OCI-LY3 (cell line): ENCODE measurements at regions not wholly inside any gene's neighbourhood (a gene's known extent, or its start where the extent isn't known, plus 50 kb on each side); places are given as distances from the start of the nearest gene placed in this dataset.

ENCODE experiments used
- H2AFZ ChIP-seq: fragments of 200-600, 300-600 bp; shearing (Covaris generic); 2 replicates; pipeline ENCODE4 v1.6.0; 2014; ENCODE audit warnings: antibody characterized with exemption, low read depth, low read length
- H3K27ac ChIP-seq: fragments of 200-600, 300-600 bp; sonication (generic); 2 replicates; pipeline ENCODE4 v1.5.1; 2014; ENCODE audit warnings: mild to moderate bottlenecking, low read length, moderate library complexity, mixed read lengths
- H3K27me3 ChIP-seq: fragments of 200-600, 300-600 bp; sonication (generic); 2 replicates; pipeline ENCODE4 v1.6.1; 2014; ENCODE audit warnings: low read depth, low read length, mixed read lengths
- H3K36me3 ChIP-seq: fragments of 200-600, 300-600 bp; sonication (generic); replicated peaks from 2 replicates; pipeline ENCODE3; 2014; ENCODE audit warnings: low read depth, low read length, mixed read lengths
- H3K4me1 ChIP-seq: fragments of 300-600, 200-600 bp; sonication (generic); 2 replicates; pipeline ENCODE4 v1.6.1; 2014; ENCODE audit warnings: low read length, mixed read lengths
- H3K4me2 ChIP-seq: fragments of 200-600, 300-600 bp; sonication (generic); 2 replicates; pipeline ENCODE4 v1.6.1; 2014; ENCODE audit warnings: low read length, mixed read lengths
- H3K4me3 ChIP-seq: fragments of 300-600, 200-600 bp; sonication (generic); 2 replicates; pipeline ENCODE4 v1.5.1; 2014; ENCODE audit warnings: antibody characterized with exemption, mild to moderate bottlenecking, low read length, moderate library complexity
- H3K79me2 ChIP-seq: fragments of 300-600, 200-600 bp; shearing (Covaris generic); 2 replicates; pipeline ENCODE4 v1.6.1; 2014; ENCODE audit warnings: mild to moderate bottlenecking, low read length, mixed read lengths
- H3K9ac ChIP-seq: fragments of 300-600, 200-600 bp; shearing (Covaris generic); 2 replicates; pipeline ENCODE4 v1.6.0; 2014; ENCODE audit warnings: mild to moderate bottlenecking, low read length, moderate library complexity
- H3K9me3 ChIP-seq: fragments of 200-600, 300-600 bp; shearing (Covaris generic); 2 replicates; pipeline ENCODE4 v1.6.1; 2014; ENCODE audit warnings: low read length, mixed read lengths; ENCODE audit not compliant: insufficient read depth
- H4K20me1 ChIP-seq: fragments of 200-600, 300-600 bp; sonication (generic); 2 replicates; pipeline ENCODE4 v1.6.1; 2016; ENCODE audit warnings: low read length, mixed read lengths; ENCODE audit not compliant: insufficient read depth
- CTCF ChIP-seq: fragments of 200-600, 300-600 bp; sonication (generic); IDR thresholded peaks from 2 replicates; pipeline ENCODE4 v1.5.1; 2014; ENCODE audit warnings: antibody characterized with exemption, low read length, low read depth
- EZH2phosphoT487 ChIP-seq: fragments of 200-600 bp; shearing (Covaris generic); IDR thresholded peaks from 2 replicates; pipeline ENCODE4 v1.6.1; 2018; ENCODE audit warnings: antibody characterized with exemption, mixed run types, low read depth

- H3K4me1 ChIP-seq = no peaks in the 10 kb centered on the region
- H2AFZ ChIP-seq = no peak overlapping the region
- H3K36me3 ChIP-seq = no peaks in the 10 kb centered on the region
- no peaks in the 10 kb centered on the region for H3K27me3 ChIP-seq
- H3K4me2 ChIP-seq = no peak overlapping the region
- no peaks in the 10 kb centered on the region for H3K9me3 ChIP-seq
- H3K9ac ChIP-seq = no peak overlapping the region
- no peaks in the 10 kb centered on the region for H3K79me2 ChIP-seq
- H4K20me1 ChIP-seq = no peaks in the 10 kb centered on the region
- H3K27ac ChIP-seq = no peak overlapping the region
- TF ChIP-seq CTCF (no peak), EZH2phosphoT487 (no peak)
- no peak overlapping the region for H3K4me3 ChIP-seq
Observed at GRCh38 chr21:19853709-19854575, 1144.3 kb upstream of the NCAM2 start.

DNA sequence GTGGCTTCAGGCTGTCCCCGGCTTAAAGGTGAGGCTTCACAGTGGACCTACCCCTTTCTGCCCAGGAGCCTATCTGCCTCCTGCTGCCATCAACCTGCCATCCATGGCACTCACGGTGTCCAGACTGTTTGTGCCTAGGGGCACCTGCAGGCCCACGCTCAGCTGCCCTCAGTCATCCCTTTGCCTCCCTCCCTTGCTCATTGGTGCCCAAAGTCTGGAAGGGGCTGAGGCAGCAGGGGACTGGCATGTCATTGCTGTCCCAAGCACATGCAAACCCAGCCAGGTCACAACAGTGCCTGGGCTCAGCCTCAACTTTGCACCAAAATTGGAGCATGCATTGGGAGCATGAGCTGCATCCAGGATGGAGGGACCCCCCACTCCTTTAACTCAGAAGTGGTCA is 1142.7 kb upstream of the NCAM2 start:
- Histone ChIP-seq H2AFZ (no peak overlapping the region), H3K4me3 (no peak overlapping the region), H3K9ac (no peak overlapping the region), H3K27me3 (no peaks in the 10 kb centered on the region), H3K36me3 (no peaks in the 10 kb centered on the region), H3K79me2 (no peaks in the 10 kb centered on the region), H3K4me2 (no peak overlapping the region), H3K27ac (no peak overlapping the region), H4K20me1 (no peaks in the 10 kb centered on the region), H3K4me1 (no peaks in the 10 kb centered on the region), H3K9me3 (no peaks in the 10 kb centered on the region)
- TF ChIP-seq CTCF (no peak), EZH2phosphoT487 (no peak)

- H3K27me3 ChIP-seq = no peaks in the 10 kb centered on the region
- H4K20me1 ChIP-seq = no peaks in the 10 kb centered on the region
- no peaks in the 10 kb centered on the region for H3K79me2 ChIP-seq
- H3K27ac ChIP-seq = no peak overlapping the region
- no peaks in the 10 kb centered on the region for H3K36me3 ChIP-seq
- H3K4me2 ChIP-seq = no peak overlapping the region
- H3K4me1 ChIP-seq = no peaks in the 10 kb centered on the region
- TF ChIP-seq EZH2phosphoT487 = no peak
- no peak for TF ChIP-seq CTCF
- no peak overlapping the region for H3K4me3 ChIP-seq
- H2AFZ ChIP-seq = no peak overlapping the region
- no peaks in the 10 kb centered on the region for H3K9me3 ChIP-seq
- no peak overlapping the region for H3K9ac ChIP-seq
Observed at GRCh38 chr21:19864476-19864875, 1133.7 kb upstream of the NCAM2 start.

GRCh38 chr21:19870682-19871081 is 1127.5 kb upstream of the NCAM2 start:
- Histone ChIP-seq H3K27ac (no peak overlapping the region), H4K20me1 (no peaks in the 10 kb centered on the region), H2AFZ (no peak overlapping the region), H3K4me1 (no peaks in the 10 kb centered on the region), H3K9ac (no peak overlapping the region), H3K79me2 (no peaks in the 10 kb centered on the region), H3K36me3 (no peaks in the 10 kb centered on the region), H3K4me3 (no peak overlapping the region), H3K27me3 (no peaks in the 10 kb centered on the region), H3K4me2 (no peak overlapping the region), H3K9me3 (no peaks in the 10 kb centered on the region)
- TF ChIP-seq EZH2phosphoT487 (no peak), CTCF (no peak)
